GDM1 (cell line): ENCODE measurements at regions not wholly inside any gene's neighbourhood (a gene's known extent, or its start where the extent isn't known, plus 50 kb on each side); places are given as distances from the start of the nearest gene placed in this dataset.

Experiments used
- DNase-seq: peaks from one replicate; lab custom pipeline; 2025; lab: John Stamatoyannopoulos, UW

DNA sequence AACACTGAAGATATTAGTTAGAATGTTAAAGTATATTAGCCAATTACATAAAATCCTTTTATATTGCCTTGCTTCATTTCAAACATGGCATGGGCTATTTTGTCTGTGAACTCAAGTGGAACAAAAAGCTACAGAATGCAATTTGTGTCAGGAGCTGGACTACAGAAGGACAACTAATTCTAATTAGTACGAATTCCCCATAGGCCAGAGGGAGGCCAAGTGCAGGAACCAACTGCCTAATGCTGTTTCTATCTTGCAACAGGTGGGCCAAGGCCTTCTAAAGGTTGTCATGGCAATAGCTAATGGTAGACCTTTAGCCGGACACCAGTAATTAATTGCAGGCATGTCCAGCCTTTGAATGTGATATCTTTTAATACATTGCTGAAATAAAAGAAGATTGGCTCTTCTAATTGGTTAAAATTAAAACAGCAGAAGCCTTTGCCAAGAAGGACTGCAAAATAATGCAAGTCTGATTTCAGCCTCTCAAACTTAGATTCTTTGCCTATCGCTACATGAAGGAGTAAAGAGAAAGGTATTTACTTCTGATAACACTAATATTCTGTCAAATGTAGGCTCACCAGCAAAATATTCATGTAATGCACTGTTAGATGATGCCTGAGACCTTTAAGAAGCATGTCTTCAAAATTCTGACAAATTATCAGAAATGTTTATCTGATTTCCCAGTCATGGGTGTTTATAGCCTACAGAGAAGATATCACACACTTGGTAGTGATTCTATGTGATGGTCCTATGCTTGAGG is 232.1 kb downstream of the LMO4 start:
- no peak for DNase-seq

DNA sequence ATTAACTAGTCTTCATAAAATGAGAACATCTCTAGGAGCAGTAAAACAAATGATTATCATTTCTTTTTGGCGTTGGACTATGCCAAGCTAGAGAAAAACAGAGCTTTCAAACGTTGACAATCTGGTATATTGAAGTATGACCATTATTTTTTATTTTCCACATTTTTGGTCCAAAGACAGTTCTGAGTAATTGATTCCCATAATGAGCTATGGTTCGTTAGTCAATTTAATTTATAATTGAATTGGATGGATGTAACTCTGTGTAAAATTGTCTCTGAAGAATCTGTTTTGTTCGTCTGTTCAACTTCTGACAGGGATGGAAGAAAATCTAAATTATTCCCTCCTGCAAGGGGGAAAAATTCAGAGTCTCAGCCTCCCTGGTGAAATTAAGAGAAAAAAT is 234.5 kb downstream of the LMO4 start:
- DNase-seq, result no peak

DNA sequence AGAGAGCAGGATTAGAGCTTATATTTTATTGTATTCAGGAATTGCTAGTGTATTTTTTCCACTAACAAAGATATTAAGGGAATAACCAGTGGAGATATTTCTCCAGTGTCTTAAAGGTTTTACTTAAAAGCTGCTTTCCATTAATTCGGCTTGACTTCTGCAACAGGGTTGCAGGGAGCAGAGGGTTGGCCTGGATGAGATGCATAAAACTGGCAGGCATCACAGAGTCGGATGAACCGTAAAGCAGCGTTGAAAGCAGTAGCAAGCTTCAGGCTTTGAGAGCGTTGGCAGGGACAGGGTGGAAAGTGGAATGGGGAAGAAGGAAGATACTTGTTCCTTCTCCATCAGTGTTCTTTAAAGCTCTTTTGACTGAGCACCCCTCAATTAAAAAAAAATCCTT is 237.2 kb downstream of the LMO4 start:
- no peak for DNase-seq

DNA sequence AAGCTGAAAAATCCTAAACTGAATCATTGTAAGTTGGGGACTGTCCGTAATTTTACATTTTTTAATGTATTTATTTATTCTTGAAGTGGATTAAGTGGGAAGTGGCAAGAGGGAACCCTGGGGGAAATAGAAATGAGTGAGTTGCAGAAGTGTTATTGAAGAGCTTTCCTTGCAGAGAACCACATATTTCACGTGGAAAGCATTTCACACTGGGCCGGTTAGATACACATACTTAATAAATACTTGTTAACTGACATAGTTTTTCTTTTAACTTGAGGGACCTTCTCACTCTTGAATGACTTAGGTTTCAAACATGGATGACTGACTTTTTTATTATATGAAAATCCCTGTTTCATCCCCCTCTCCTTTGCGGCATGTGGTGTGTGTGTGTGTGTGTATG is 239.3 kb downstream of the LMO4 start:
- DNase-seq, result no peak

DNA sequence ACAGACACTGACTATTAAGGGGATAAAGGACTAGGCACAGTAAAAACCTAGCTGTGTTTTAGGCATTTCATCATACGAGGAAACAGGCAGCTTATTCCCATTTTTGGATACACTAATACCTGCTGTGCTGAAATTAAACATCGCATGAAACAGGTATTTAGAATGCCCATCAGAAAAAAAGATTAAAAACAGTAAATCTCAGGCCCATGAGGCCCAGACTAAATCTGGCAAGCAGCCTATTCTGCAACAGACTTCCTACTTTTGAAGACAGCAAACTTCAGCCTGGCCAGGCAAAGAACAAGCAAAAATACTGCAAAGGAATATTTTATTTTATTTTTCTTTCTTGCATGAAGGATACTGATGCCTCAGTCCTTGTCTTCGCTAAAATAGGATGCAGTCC is 240.2 kb downstream of the LMO4 start:
- DNase-seq, result no peak

DNA sequence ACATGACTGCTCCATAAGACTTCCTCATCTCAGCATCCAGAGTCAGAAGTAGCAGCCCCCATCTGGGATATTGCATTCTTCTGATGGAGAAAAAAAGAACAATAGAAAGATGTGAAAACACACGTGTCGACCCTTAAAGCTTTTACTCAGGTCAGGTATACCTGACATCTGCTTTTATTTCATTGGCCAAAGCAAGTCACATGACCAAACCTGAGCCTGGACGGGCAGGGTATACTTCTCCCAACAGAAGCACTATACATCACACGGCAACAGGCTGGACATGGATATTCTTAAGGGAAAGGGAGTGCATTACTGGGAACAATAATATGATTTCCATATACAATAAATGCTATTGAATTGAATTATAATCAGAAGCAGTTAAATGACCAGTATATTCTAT is 243.3 kb downstream of the LMO4 start:
- no peak for DNase-seq

DNA sequence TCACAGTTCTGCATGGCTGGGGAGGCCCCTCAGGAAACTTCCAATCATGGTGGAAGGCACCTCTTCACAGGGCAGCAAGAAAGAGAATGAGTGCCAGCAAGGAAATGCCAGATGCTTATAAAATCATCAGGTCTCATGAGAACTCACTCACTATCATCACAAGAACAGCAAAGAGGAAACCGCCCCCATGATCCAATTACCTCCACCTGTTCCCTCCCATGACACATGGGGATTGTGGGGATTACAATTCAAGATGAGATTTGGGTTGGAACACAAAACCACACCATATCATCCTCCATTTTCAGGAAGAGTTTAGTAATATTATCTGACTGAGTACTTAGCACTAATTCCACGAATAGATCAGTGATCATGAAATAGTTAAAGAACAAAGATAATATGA is 244.2 kb downstream of the LMO4 start:
- no peak for DNase-seq

DNA sequence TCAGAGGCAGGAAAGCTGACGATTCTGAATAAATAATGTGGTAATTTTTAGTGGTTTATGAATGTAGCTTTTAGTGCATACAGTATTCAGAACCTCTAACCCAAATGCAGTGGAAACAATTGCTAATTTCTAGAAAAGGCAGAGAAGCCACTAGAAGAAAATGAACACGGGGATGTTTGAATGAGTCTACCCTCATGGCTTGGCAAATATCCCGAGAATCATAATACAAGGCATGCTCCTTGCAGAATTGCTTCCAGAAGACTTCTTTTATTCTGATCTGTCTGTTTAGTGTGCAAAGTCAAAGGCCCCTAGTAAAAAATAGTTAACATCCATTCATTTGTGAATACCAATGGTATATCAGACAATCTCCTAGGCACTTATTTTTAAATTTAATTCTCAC is 246.8 kb downstream of the LMO4 start:
- DNase-seq, result no peak

DNA sequence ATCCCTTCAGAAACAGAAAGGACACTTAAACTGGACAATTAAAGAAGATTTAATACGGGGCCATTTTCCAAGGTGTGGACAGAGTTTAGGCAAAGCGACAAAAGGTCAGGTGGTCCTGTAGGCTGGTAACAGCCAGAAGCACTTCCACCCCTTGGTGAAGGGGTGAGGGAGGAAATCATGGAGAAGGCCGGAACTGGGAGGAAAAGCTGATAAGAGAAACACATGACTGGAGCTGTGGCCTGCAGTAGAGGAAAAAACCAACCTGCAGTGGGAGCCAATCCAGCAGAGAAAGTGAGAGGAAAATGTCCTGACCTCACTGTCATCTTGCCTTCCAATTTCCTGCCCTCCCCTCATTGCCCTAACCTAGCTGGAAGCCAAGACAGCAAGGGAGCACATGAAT is 249.8 kb downstream of the LMO4 start:
- no peak for DNase-seq

DNA sequence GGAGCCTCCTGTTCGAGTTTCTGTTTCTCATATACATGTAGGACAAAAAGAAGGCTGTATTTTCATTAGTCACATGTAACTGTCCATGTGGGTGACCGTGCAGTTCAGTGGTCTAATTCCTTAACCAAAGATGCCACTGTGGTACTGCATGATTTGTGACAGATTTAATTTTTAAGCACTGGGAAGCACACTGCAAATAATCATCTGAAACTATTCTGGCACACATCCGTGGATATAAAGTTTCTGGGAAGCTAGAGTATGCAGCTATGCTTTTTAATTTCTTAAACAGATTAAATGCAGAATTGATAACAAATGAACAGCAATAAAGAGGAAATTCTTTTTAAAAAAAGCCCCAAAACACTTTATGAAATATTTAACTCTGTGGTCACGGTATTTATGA is 254.8 kb downstream of the LMO4 start:
- no peak for DNase-seq

DNA sequence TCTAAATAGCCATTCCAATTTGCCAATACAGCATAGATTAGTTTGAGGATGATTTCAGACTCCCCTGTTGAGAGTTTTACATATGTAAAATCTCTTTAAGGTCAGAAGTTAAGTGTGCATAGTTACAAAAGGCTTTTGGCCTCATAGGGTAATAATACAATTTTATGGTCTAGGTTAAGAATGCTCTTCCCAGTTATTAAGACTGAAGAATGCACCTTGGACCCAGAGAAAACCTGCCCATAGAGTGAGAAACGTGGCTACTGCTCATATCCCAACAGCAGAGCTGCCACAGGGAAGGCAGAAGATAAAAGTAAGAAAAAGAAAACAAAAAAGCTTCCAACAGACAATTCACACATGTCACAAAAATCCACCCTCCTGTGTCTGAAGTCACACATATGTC is 255.9 kb downstream of the LMO4 start:
- no peak for DNase-seq

DNA sequence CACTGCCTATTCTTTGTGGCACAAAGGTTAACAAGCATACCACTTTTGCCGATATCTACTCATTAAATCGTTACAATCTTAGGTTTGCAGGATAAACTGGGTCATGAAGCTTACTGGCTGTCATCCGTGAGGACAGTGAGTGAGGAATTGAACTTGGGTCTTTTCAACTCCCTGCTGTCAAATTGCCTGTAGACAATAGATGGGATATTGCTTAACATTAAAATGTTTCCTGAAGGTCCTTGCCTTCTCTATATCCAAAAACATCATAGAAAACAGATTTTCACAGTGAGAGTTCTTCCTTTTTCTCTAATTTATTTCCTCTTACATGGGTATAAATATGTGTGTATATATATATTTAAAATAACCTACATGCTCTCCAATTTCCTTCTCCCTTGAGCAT is 257.8 kb downstream of the LMO4 start:
- DNase-seq, result no peak

DNA sequence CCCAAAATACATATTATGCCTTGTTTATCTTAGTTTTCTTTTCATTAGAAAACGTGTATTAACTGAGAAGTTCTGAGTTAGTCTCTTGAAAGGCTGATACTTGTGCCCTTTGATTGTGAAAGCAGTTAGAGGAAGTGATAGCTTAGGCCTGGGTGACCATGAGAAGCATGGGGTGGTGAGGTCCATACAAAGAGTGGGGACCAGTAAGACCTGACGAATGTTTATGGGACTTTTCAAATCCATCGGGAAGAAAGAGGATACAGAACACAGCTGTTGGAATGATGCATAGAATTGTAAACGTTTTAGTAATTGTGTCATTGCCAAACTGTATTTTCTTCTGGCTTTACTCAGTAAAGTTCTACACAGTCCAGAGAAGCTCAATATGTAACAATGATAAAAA is 259.8 kb downstream of the LMO4 start:
- DNase-seq, result no peak

DNA sequence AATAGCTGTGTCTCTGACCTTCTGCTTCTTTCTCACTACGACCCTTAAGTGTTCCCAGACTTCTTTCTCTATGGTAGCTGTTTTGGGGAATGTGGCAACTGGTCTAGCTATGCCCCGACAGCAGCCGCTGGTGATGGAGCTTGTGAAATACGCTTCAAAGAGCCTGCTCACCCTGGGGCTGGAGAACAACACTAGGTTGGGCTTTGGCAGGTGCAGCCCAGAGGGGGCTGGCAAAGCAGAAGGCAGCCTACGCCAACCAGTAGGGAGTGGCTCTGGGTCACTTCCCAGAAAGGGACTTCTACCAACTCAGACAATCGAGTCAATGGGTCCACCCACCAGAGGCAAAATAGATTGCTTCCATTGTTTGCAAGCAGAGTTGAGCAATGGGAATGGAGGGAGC is 262.8 kb downstream of the LMO4 start:
- no peak for DNase-seq

DNA sequence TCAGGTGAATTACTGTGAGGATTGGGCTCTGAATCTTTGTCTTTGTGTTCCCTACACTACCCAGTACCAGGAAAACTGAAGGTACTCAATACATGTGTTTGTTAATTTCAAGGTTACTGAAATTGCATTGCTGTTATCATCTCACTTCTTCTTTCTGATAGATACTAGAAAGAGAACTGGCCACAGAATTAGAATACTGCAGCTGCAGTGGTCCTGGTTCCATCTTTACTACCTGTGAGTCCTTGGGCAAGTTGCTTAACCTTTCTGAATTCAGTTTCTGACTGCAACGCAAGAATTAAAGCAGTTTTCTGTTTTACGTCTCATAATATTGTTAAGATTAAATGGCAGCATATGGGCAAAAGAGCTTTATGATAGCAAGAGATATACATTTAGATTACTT is 263.5 kb downstream of the LMO4 start:
- no peak for DNase-seq

DNA sequence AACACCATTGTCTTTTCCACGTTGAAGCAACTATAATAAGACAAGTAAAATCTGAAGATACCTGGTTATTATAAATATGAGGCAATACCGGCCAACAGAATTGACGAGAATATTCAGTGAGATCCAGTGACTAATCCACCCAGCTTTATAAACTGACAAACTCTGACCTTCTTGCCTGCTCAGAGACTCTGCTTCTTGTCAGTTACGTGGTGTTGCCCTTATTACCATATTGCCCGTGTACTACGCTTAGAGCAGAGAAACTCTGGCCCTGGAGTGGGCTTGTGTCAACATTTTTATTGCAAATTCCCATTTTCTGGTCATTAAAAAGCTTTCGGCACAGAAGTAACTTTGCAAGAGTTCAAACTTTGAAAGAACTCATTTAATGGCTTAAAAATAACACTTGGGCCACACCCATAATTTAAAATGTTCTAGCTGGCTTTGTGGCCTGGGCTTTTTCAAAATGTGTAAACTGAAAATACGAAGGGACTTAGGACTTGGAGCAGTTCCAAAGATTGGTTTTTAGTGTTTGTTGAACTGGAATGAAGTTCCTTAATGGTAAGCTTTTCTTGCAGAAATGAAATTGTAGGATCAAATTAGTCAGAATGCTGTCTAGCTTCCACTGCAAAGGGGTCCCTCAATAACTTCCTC is 266.2 kb downstream of the LMO4 start:
- no peak for DNase-seq

DNA sequence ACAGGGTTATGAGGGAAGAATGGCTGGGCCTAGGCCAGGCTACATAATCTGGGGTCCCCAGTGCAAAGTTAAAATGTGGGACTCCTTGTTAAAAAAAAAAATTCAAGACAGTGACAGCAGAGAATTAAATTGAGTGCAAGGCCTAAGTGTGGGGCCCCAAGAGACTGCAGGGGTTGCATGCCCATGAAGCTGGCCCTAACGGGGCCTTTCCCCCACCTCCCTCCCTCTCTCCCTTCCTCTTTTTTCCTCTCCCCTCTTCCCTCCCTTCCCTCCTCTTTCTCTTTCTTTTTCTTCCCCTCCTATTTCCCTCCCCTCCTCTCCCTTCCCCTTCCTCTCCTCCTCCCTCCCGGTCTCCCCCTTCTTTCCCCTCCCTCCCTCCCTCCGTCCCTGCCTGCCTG is 266.7 kb downstream of the LMO4 start:
- no peak for DNase-seq

DNA sequence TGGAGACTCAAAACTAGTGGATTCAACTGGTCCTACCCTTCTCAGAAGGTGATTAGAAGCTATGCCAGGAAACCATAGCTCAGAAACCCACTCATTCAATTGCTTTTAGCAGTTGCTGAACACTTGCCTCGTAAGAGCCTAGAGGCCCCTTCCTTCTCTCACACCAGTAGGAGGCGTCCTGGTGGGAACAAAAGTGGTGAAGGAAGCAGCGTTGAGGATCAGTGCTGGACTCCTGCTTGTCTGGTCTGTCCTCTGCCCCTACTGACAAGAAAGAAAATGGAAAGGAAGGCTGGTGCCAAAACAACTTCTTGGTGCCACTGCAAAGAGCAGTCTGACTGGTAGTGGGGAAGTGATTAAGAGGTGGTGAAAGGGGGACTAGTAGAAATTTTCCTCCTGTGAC is 269.7 kb downstream of the LMO4 start:
- no peak for DNase-seq

DNA sequence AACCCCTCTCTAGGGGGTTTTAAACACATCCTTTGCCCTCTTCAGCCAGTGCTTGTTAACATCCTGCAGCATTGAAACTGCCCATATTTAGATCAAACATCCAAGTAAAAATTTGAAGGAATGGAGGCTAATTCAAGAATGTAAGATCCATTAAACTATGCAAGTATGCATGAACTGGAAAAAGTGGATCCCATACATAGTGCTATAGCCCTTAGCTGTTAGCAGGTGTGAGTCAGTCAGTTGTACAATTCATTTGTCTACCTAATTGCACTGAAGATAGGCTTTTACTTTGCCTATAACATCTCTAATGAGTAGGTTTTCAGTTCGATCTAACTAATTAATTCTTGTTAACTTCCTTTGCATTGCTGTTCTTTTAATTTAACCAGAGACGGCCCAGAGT is 270.9 kb downstream of the LMO4 start:
- no peak for DNase-seq

DNA sequence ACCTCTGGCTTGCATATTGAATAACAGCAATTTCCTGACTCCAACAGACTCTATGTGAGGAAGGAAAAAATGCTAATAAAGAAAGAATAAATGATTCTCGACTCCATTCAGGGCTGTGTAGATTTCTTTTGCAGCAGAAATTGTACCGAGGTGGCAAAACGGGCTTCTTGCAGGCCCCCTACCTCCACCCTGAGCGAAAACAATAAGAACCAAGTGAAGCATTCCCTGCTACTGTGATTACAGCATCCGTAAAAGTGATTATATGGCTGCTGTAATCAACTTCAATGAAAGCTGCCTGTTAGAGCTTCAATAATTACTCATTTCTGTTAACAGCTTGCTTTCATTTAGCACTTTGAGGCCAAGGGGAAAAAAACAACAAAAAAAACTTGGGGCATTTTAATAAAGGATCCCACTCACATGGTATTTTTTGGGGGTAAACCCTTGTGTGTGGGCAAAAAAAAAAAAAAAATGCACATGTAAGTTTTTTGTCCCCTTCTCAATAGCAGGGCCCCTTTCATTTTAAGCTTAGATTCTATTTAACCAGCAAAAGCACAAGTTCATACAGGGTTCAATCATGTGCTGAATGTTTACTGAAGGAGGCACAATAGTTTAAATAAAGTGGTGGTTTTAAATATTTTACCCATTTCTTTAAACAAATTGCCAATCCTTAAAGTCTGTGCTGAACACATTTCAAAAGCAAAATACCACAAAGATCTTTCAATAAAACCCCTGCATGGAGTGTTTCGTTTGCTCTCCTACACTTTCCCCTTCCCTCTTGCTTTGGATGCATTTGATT is 271.6 kb downstream of the LMO4 start:
- no peak for DNase-seq

DNA sequence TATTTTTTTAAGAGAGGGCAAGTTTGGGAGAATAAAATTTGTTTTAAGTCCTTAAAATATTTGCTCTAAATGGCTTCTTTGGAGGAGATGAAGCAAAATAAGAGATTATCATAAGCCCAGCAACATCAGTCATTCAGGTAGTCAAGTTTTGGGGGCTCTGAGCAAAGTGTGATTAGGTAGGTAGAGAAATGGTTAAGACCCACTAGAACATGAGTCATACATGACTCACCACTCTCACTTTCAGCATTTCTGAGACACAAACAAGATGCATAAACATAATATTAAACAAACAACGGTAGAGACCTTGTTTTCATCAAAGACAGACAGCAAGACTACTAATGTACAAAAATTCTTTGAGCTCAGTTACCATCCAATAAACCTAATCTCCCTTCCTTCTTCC is 272.2 kb downstream of the LMO4 start:
- DNase-seq, result no peak

DNA sequence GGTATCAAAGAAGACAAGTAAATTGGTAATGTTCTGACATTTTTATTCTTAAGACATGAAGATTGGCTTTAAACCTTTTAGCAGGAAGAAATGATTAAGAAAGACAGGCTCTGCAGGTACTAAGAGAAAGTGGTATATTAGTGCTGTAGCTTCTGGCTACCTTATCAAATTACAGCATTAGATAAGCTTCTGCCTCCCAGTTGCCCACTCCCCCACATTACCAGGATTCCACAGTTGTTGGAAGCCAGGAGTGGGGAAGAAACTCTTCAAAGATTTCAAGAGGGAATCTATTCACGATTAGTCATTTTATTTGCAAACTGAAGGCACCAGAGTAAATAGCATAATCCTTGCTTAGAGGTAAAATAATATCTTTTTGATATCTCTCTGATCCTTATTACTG is 274.9 kb downstream of the LMO4 start:
- DNase-seq, result no peak

DNA sequence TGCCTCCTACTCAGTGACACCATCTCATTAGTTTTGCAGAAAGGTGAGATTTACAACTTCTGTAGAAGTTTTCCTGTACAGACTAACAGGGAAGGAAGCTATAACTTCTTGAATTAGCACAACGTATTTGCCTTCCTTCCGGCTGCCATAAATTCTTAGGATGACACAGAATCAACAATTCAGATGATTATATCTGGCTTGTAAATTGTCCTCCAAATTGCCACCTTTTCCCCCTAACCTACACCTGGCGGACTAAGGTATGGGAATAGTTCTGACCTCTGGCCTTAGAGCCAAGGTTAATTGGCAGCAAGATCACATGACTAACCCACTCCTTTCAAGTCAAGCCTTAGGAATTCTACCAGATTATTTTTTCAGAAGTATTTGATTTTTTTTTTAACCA is 284.3 kb downstream of the LMO4 start:
- DNase-seq, result no peak
